Keratinocyte (primary cell): ENCODE measurements at regions not wholly inside any gene's neighbourhood (a gene's known extent, or its start where the extent isn't known, plus 50 kb on each side); places are given as distances from the start of the nearest gene placed in this dataset.

Experiments
- EZH2 ChIP-seq: IDR thresholded peaks from one replicate; pipeline ENCODE4 v1.6.1; 2012; ENCODE audit warnings: inconsistent platforms, mild to moderate bottlenecking, low read length, moderate library complexity
- TF ChIP-seq, protein P1 (sequence below), 3 experiments: IDR thresholded peaks in 1 of 3; conservative IDR thresholded peaks in 1 of 3; optimal IDR thresholded peaks in 1 of 3; 2 replicates in 2 of 3; 3 replicates in 1 of 3; pipeline versions ENCODE3 to v1.5.1; 2011; ENCODE audit warnings: low read length in 3 of 3, mild to moderate bottlenecking in 3 of 3, moderate library complexity in 2 of 3, control low read depth in 1 of 3, inconsistent platforms in 1 of 3; ENCODE audit not compliant: insufficient read depth in 2 of 3; ENCODE audit errors: extremely low read depth in 1 of 3

GRCh38 chr1:22208973-22209378, 66.1 kb upstream of the WNT4 start:
- TF ChIP-seq, protein P1, sequence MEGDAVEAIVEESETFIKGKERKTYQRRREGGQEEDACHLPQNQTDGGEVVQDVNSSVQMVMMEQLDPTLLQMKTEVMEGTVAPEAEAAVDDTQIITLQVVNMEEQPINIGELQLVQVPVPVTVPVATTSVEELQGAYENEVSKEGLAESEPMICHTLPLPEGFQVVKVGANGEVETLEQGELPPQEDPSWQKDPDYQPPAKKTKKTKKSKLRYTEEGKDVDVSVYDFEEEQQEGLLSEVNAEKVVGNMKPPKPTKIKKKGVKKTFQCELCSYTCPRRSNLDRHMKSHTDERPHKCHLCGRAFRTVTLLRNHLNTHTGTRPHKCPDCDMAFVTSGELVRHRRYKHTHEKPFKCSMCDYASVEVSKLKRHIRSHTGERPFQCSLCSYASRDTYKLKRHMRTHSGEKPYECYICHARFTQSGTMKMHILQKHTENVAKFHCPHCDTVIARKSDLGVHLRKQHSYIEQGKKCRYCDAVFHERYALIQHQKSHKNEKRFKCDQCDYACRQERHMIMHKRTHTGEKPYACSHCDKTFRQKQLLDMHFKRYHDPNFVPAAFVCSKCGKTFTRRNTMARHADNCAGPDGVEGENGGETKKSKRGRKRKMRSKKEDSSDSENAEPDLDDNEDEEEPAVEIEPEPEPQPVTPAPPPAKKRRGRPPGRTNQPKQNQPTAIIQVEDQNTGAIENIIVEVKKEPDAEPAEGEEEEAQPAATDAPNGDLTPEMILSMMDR (optimal IDR thresholded peaks at IDR 0.05 in 1 of 3, IDR thresholded peaks at IDR 0.05 in 1 of 3, conservative IDR thresholded peaks at IDR 0.05 in 1 of 3; ENCODE audit: extremely low read depth in 1 of 3, insufficient read depth in 2 of 3, low read length in 3 of 3): no peak
- no peak for TF ChIP-seq EZH2
